Thoracic aorta (tissue), 2 donors: ENCODE measurements at regions not wholly inside any gene's neighbourhood (a gene's known extent, or its start where the extent isn't known, plus 50 kb on each side); places are given as distances from the start of the nearest gene placed in this dataset.
"Not testable (repeated sequence)": the region's sequence is repeated elsewhere in the genome, so short reads cannot be mapped to it uniquely, and the experiment has no call there.

ENCODE experiments used
- ATAC-seq: fragments of 150-250 bp; one replicate; pipeline ENCODE4 v1.8.0; 2017; ENCODE audit warnings: low read depth; ENCODE audit not compliant: insufficient number of reproducible peaks, low FRiP score
- DNase-seq: peaks from one replicate; pipeline ENCODE4 v3.0.0-alpha.2; 2020; ENCODE audit warnings: low spot score
- H3K27ac ChIP-seq, 2 donors: fragments of 200-600 bp; sonication (generic); 1 replicate in 1 of 2; 2 replicates in 1 of 2; pipeline ENCODE4 v1.5.1; 2016; ENCODE audit warnings: mild to moderate bottlenecking in 2 of 2, moderate library complexity in 2 of 2
- H3K27me3 ChIP-seq: fragments of 200-600 bp; sonication (generic); replicated peaks from 2 replicates; pipeline ENCODE4 v1.6.0; 2016; ENCODE audit warnings: mild to moderate bottlenecking; ENCODE audit not compliant: insufficient read depth
- H3K36me3 ChIP-seq: fragments of 200-600 bp; sonication (generic); one replicate; pipeline ENCODE4 v1.5.1; 2016
- H3K4me1 ChIP-seq, 2 donors: fragments of 200-600 bp; sonication (generic); 1 replicate in 1 of 2; 2 replicates in 1 of 2; pipeline versions ENCODE4 v1.5.1 to v1.6.0; 2016; ENCODE audit warnings: low read depth in 2 of 2, mild to moderate bottlenecking in 1 of 2; ENCODE audit not compliant: control insufficient read depth in 1 of 2
- H3K4me3 ChIP-seq: fragments of 200-600 bp; sonication (generic); 2 replicates; pipeline ENCODE4 v1.5.1; 2016; ENCODE audit warnings: mild to moderate bottlenecking
- H3K9me3 ChIP-seq: fragments of 200-600 bp; sonication (generic); 2 replicates; pipeline ENCODE4 v1.5.1; 2016
- CTCF ChIP-seq: fragments of 200-600 bp; sonication (generic); IDR thresholded peaks from one replicate; pipeline ENCODE4 v1.5.1; 2019; ENCODE audit warnings: antibody characterized with exemption

GRCh38 chr5:134471858-134472449, 53.5 kb upstream of the JADE2 start:
- H3K27ac ChIP-seq, H3K9me3 ChIP-seq, H3K4me1 ChIP-seq, DNase-seq, H3K36me3 ChIP-seq, ATAC-seq, H3K4me3 ChIP-seq, H3K27me3 ChIP-seq: not testable (repeated sequence)

- no peak overlapping the region for H3K4me3 ChIP-seq
- H3K9me3 ChIP-seq: no peaks in the 10 kb centered on the region
- TF ChIP-seq CTCF: no peak
- no peaks in the 10 kb centered on the region for H3K36me3 ChIP-seq
- H3K27ac ChIP-seq: no peak overlapping the region
- DNase-seq (no peak), ATAC-seq (no peak)
- H3K4me1 ChIP-seq: peaks cover 18 to 26% of the 10 kb centered on the region in 2 donors
- no peaks in the 10 kb centered on the region for H3K27me3 ChIP-seq
Observed at GRCh38 chr5:134468921-134469400, 56.5 kb upstream of the JADE2 start.

- DNase-seq (no peak), ATAC-seq (no peak)
- no peaks in the 10 kb centered on the region for H3K9me3 ChIP-seq
Observed at GRCh38 chr5:134467231-134467630, 55.5 kb upstream of the CDKN2AIPNL start.

GRCh38 chr5:134466241-134467069, 54.8 kb upstream of the CDKN2AIPNL start:
- peak overlapping the region; percentile 94 to 98 for H3K27ac ChIP-seq
- H3K4me1 ChIP-seq: peaks cover 18 to 26% of the 10 kb centered on the region in 2 donors
- no peak for TF ChIP-seq CTCF
- no peaks in the 10 kb centered on the region for H3K27me3 ChIP-seq
- ATAC-seq: peak; percentile 61
- no peaks in the 10 kb centered on the region for H3K9me3 ChIP-seq
- DNase-seq: peak; percentile 88
- H3K36me3 ChIP-seq: no peaks in the 10 kb centered on the region
- H3K4me3 ChIP-seq: peak overlapping the region; percentile 74

More at GRCh38 chr5:134467231-134467630, 55.5 kb upstream of the CDKN2AIPNL start:
- Histone ChIP-seq H3K27ac (peak overlapping the region; percentile 94 to 98), H3K36me3 (no peaks in the 10 kb centered on the region), H3K27me3 (no peaks in the 10 kb centered on the region), H3K4me1 (peaks cover 18 to 26% of the 10 kb centered on the region in 2 donors), H3K4me3 (peak overlapping the region; percentile 74)
- no peak for TF ChIP-seq CTCF

- H3K36me3 ChIP-seq: no peaks in the 10 kb centered on the region
- H3K27ac ChIP-seq: peak overlapping the region; percentile 94 to 98
- no peaks in the 10 kb centered on the region for H3K9me3 ChIP-seq
- DNase-seq (peak; percentile 46), ATAC-seq (peak; percentile 88)
- peak overlapping the region; percentile 74 for H3K4me3 ChIP-seq
- H3K27me3 ChIP-seq: no peaks in the 10 kb centered on the region
- no peak for TF ChIP-seq CTCF
- H3K4me1 ChIP-seq: peaks cover 18 to 26% of the 10 kb centered on the region in 2 donors
Observed at GRCh38 chr5:134465816-134466240, 54.1 kb upstream of the CDKN2AIPNL start.
